Fibroblast of villous mesenchyme (primary cell): ENCODE measurements at regions not wholly inside any gene's neighbourhood (a gene's known extent, or its start where the extent isn't known, plus 50 kb on each side); places are given as distances from the start of the nearest gene placed in this dataset.

Experiments used
- DNase-seq: peaks from one replicate; pipeline ENCODE4 v3.0.0-alpha.2; 2010; ENCODE audit warnings: low read depth
- H3K4me3 ChIP-seq: 2 replicates; pipeline ENCODE4 v1.5.1; 2011; ENCODE audit warnings: low read depth, mild to moderate bottlenecking, low read length
- CTCF ChIP-seq: IDR thresholded peaks from 2 replicates; pipeline ENCODE4 v1.5.1; 2012; ENCODE audit warnings: low read depth, mild to moderate bottlenecking, low read length; ENCODE audit not compliant: insufficient read depth

GRCh38 chr11:44361813-44362212, 51.9 kb upstream of the ALX4 start:
- no peak for TF ChIP-seq CTCF
- peak; percentile 3 for DNase-seq
- no peak overlapping the region for H3K4me3 ChIP-seq

GRCh38 chr11:44363116-44363515, 53.2 kb upstream of the ALX4 start:
- DNase-seq: no peak
- H3K4me3 ChIP-seq: no peak overlapping the region
- no peak for TF ChIP-seq CTCF

DNA sequence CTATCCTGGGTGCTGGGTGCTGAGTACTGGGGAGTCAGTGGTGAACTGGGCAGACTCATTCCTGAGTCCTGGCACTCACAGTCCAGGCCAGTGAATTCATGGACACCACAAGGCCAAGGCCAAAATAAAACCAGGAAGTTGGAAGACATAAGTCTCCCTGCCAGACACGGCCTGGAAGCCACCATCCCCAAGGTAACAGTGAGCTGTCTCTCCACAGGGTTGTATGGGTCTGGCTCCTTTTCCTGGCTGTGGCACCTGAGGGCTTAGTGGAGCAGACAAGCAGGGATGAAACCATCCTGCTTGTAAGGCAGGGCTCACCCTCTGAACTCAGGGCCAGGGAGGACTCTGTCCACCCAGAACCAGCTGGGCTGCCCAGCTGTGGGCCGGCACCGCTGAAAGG, 54.7 kb upstream of the ALX4 start:
- DNase-seq: no peak
- no peak overlapping the region for H3K4me3 ChIP-seq
- no peak for TF ChIP-seq CTCF

DNA sequence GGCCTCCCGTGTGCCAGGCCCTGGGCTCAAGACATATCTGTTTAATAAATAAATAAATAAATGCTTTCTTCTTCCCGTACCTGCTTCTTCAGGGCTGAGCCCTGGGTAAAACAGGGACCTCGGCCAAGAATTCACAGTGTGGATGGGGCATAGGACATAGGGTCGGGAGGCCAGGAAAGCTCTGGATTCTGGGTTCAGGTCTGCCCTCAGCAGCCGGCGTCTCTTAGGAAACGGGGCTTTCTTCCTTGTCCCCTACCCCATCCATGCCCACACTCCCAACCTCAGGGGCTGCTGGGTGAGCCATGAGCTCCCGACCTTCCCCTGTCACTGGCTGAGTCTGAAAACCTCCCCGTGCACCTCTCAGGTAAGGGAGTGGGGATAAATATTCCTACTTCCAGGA, 55.7 kb upstream of the ALX4 start:
- TF ChIP-seq CTCF: no peak
- no peak overlapping the region for H3K4me3 ChIP-seq
- no peak for DNase-seq

- DNase-seq: no peak
- H3K4me3 ChIP-seq: no peak overlapping the region
- TF ChIP-seq CTCF: no peak
Measured at GRCh38 chr11:44366026-44366425, 56.1 kb upstream of the ALX4 start.

DNA sequence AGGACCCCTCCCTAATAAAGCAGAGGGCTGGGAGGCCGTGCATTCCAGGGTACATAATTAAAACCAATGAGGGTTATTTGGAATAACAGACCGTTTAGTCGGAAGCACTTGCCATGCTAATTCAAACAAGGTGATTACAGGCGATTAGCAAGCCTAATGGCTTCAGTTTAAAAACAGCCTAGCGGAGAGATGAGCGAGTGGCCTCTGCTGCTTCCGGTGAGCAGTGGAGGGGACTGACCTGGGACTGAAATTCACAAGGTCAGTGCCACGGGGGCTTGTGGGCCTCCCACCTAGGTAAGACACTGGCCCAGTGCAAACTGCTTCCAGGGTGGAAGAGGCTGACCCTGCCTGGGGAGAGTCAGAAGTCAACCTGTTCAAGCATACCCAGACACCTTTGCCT, 56.8 kb upstream of the ALX4 start:
- no peak for DNase-seq
- no peak overlapping the region for H3K4me3 ChIP-seq
- TF ChIP-seq CTCF: no peak

DNA sequence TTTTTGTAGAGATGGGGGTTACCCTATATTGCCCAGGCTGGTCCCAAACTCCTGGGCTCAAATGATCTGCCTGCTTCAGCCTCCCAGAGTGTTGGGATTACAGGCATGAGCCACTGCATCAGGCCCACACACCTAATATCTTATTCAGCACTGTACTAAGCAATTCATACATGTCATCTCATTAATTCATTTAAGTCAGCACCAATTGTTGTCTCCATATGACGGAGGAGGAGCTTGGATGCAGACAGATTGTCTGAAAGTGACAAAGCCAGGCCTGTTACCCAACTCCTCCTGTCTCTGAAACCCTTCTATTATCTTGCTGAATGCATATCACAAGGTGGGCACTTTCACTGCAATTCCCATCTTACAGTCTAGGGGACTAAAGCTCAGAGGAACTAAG, 57.5 kb upstream of the ALX4 start:
- DNase-seq: no peak
- TF ChIP-seq CTCF: no peak
- no peak overlapping the region for H3K4me3 ChIP-seq
